HG03469 (cell line): ENCODE measurements at regions not wholly inside any gene's neighbourhood (a gene's known extent, or its start where the extent isn't known, plus 50 kb on each side); places are given as distances from the start of the nearest gene placed in this dataset.

Source experiments
- ATAC-seq: cut with Tn5 transposase; IDR thresholded peaks from one replicate; pipeline ENCODE4 v1.9.1; 2021; ENCODE audit warnings: mild to moderate bottlenecking, moderate library complexity, moderate number of reproducible peaks; ENCODE audit not compliant: unreplicated experiment

GRCh38 chr1:239538239-239538988 is 152.0 kb downstream of the CHRM3 start:
- ATAC-seq = no peak

- ATAC-seq = no peak
These were observed 152.7 kb downstream of the CHRM3 start for GRCh38 chr1:239539051-239539450.

GRCh38 chr1:239539812-239540211 is 153.4 kb downstream of the CHRM3 start:
- ATAC-seq = no peak

- no peak for ATAC-seq
These were observed 157.5 kb downstream of the CHRM3 start for GRCh38 chr1:239543873-239544272.

GRCh38 chr1:239545466-239545865 is 159.1 kb downstream of the CHRM3 start:
- no peak for ATAC-seq

GRCh38 chr1:239547987-239548386 is 161.6 kb downstream of the CHRM3 start:
- ATAC-seq = no peak

GRCh38 chr1:239550178-239550577 is 163.8 kb downstream of the CHRM3 start:
- ATAC-seq = no peak

- ATAC-seq = no peak
These were observed 169.0 kb downstream of the CHRM3 start for GRCh38 chr1:239555350-239555749.

- no peak for ATAC-seq
These were observed 172.2 kb downstream of the CHRM3 start for GRCh38 chr1:239558559-239558958.

- ATAC-seq = no peak
These were observed 172.6 kb downstream of the CHRM3 start for GRCh38 chr1:239558991-239559390.

- ATAC-seq = no peak
These were observed 174.6 kb downstream of the CHRM3 start for GRCh38 chr1:239560921-239561320.

GRCh38 chr1:239562095-239562494 is 175.7 kb downstream of the CHRM3 start:
- ATAC-seq = no peak

- ATAC-seq = no peak
These were observed 177.3 kb downstream of the CHRM3 start for GRCh38 chr1:239563681-239564080.

- no peak for ATAC-seq
These were observed 179.7 kb downstream of the CHRM3 start for GRCh38 chr1:239566074-239566473.

- ATAC-seq = no peak
These were observed 184.5 kb downstream of the CHRM3 start for GRCh38 chr1:239570878-239571277.

- ATAC-seq = no peak
These were observed 185.8 kb downstream of the CHRM3 start for GRCh38 chr1:239572183-239572582.

GRCh38 chr1:239574112-239574511 is 187.7 kb downstream of the CHRM3 start:
- ATAC-seq = no peak

GRCh38 chr1:239575113-239575512 is 188.7 kb downstream of the CHRM3 start:
- no peak for ATAC-seq

- no peak for ATAC-seq
These were observed 197.2 kb downstream of the CHRM3 start for GRCh38 chr1:239583536-239583935.

GRCh38 chr1:239586128-239586527 is 199.8 kb downstream of the CHRM3 start:
- ATAC-seq = no peak

GRCh38 chr1:239587066-239587465 is 200.7 kb downstream of the CHRM3 start:
- ATAC-seq = no peak

- ATAC-seq = no peak
These were observed 201.4 kb downstream of the CHRM3 start for GRCh38 chr1:239587574-239588369.
